HG03520 (cell line): ENCODE measurements at regions not wholly inside any gene's neighbourhood (a gene's known extent, or its start where the extent isn't known, plus 50 kb on each side); places are given as distances from the start of the nearest gene placed in this dataset.
A peak's percentile ranks its signal among the peaks of the same experiment; 100 is the strongest.
"Not testable (repeated sequence)": the region's sequence is repeated elsewhere in the genome, so short reads cannot be mapped to it uniquely, and the experiment has no call there.

Source experiments
- ATAC-seq: cut with Tn5 transposase; IDR thresholded peaks from one replicate; pipeline ENCODE4 v1.9.1; 2021; ENCODE audit warnings: mild to moderate bottlenecking, moderate library complexity; ENCODE audit not compliant: unreplicated experiment

GRCh38 chr10:114872519-114873087 lies 51.0 kb downstream of the FHIP2A start:
- no peak for ATAC-seq

GRCh38 chr10:114874827-114875411 lies 53.3 kb downstream of the FHIP2A start:
- no peak for ATAC-seq

GRCh38 chr10:114875590-114876081 lies 54.1 kb downstream of the FHIP2A start:
- ATAC-seq = not testable (repeated sequence)

GRCh38 chr10:114876169-114876568 lies 54.6 kb downstream of the FHIP2A start:
- ATAC-seq = no peak

GRCh38 chr10:114876602-114877300 lies 55.2 kb downstream of the FHIP2A start:
- ATAC-seq = peak; percentile 76

- ATAC-seq = no peak
These were observed 55.7 kb downstream of the FHIP2A start for GRCh38 chr10:114877301-114877644.

- ATAC-seq = no peak
These were observed 57.5 kb downstream of the FHIP2A start for GRCh38 chr10:114879093-114879492.

GRCh38 chr10:114879541-114880158 lies 58.1 kb downstream of the FHIP2A start:
- peak; percentile 73 for ATAC-seq

GRCh38 chr10:114881417-114881816 lies 56.6 kb upstream of the TRUB1 start:
- no peak for ATAC-seq

GRCh38 chr10:114881901-114882300 lies 56.1 kb upstream of the TRUB1 start:
- no peak for ATAC-seq

GRCh38 chr10:114885443-114885842 lies 52.6 kb upstream of the TRUB1 start:
- ATAC-seq = no peak
